Esophagus squamous epithelium (tissue), 5 donors: ENCODE measurements at regions not wholly inside any gene's neighbourhood (a gene's known extent, or its start where the extent isn't known, plus 50 kb on each side); places are given as distances from the start of the nearest gene placed in this dataset.

Experiments used
- DNase-seq: peaks from one replicate; lab custom pipeline; 2025; lab: John Stamatoyannopoulos, UW
- H3K27ac ChIP-seq, 4 donors: fragments of 200-600 bp; sonication (generic); one replicate each; pipeline ENCODE4 v1.5.1; 2016 to 2019; ENCODE audit warnings: mild to moderate bottlenecking in 1 of 4
- H3K27me3 ChIP-seq, 4 donors: fragments of 200-600 bp; sonication (generic); 1 replicate in 3 of 4; 2 replicates in 1 of 4; pipeline versions ENCODE4 v1.5.1 to v1.6.0; 2017 to 2021; ENCODE audit warnings: antibody characterized with exemption in 1 of 4
- H3K36me3 ChIP-seq, 3 donors: fragments of 200-600 bp; sonication (generic); one replicate each; pipeline ENCODE4 v1.5.1; 2016 to 2019
- H3K4me1 ChIP-seq, 3 donors: fragments of 200-600 bp; sonication (generic); one replicate each; pipeline ENCODE4 v1.5.1; 2017 to 2019
- H3K4me3 ChIP-seq, 4 donors: fragments of 200-600 bp; sonication (generic); 1 replicate in 3 of 4; 2 replicates in 1 of 4; pipeline ENCODE4 v1.5.1; 2016 to 2019; ENCODE audit warnings: mild to moderate bottlenecking in 2 of 4, moderate library complexity in 1 of 4
- H3K9me3 ChIP-seq, 3 donors: fragments of 200-600 bp; sonication (generic); one replicate each; pipeline ENCODE4 v1.5.1; 2016 to 2019
- POLR2A ChIP-seq, 4 donors: fragments of 450-650 bp; IDR thresholded peaks; one replicate each; pipeline ENCODE4 v1.6.1; 2017; ENCODE audit warnings: antibody characterized with exemption in 4 of 4, mild to moderate bottlenecking in 4 of 4, moderate library complexity in 3 of 4
- WGBS, 2 donors: methylation state at CpG; one replicate each; pipeline ENCODE4 v1.1.5; 2018; 5-methylcytosine and 5-hydroxymethylcytosine counted together
- intact Hi-C: fragments of 100-400 bp; cut with DNase I; formaldehyde crosslinking; loops from one replicate; pipeline ENCODE4 v1.15.0; 2022
- TF ChIP-seq, protein P1 (sequence below), 6 experiments: fragments of 450-650 bp in 4 of 6; fragments of 200-600 bp in 2 of 6; sonication (generic) in 2 of 6; IDR thresholded peaks; one replicate each; pipeline ENCODE4 v1.5.1; 2016 to 2019; ENCODE audit warnings: antibody characterized with exemption in 6 of 6, mild to moderate bottlenecking in 4 of 6, moderate library complexity in 4 of 6
- donor health status: DM: yes; HTN: yes; CAD: no.

DNA sequence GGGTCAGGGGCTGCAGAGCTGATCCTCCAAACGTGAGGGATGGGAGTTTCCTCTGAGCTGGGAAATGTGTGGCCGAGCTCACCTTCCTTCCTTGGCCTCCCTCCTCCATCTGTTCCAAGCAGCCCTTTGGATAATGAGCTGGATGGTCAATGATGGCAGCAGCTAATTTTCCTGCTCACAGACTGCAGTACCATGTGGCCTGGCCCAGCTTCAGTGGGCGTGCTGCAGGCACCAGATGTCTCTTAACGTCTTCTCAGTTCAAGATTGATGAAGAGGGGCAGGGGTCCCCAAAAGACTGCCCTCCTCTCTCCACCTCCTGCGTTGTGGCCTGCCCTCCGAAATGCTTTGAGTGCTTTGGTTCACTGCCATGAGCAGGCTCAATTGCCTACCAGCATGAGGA is 86.0 kb downstream of the UBIAD1 start:
- WGBS, 2 donors, result 65 to 67% methylated on average over 1 to 6 of the region's 6 CpGs
- no peak for DNase-seq
- no peak for TF ChIP-seq POLR2A (IDR thresholded peaks at IDR 0.05)
- TF ChIP-seq, protein P1, sequence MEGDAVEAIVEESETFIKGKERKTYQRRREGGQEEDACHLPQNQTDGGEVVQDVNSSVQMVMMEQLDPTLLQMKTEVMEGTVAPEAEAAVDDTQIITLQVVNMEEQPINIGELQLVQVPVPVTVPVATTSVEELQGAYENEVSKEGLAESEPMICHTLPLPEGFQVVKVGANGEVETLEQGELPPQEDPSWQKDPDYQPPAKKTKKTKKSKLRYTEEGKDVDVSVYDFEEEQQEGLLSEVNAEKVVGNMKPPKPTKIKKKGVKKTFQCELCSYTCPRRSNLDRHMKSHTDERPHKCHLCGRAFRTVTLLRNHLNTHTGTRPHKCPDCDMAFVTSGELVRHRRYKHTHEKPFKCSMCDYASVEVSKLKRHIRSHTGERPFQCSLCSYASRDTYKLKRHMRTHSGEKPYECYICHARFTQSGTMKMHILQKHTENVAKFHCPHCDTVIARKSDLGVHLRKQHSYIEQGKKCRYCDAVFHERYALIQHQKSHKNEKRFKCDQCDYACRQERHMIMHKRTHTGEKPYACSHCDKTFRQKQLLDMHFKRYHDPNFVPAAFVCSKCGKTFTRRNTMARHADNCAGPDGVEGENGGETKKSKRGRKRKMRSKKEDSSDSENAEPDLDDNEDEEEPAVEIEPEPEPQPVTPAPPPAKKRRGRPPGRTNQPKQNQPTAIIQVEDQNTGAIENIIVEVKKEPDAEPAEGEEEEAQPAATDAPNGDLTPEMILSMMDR (IDR thresholded peaks at IDR 0.05), result no peak
- H3K4me3 ChIP-seq, result no peak overlapping the region
- no peaks in the 10 kb centered on the region for H3K4me1 ChIP-seq
- no peaks in the 10 kb centered on the region for H3K9me3 ChIP-seq
- H3K27ac ChIP-seq, result no peak overlapping the region
- intact Hi-C loops, result no loop called here
- H3K36me3 ChIP-seq, result no peaks in the 10 kb centered on the region
- peaks cover 0 to 85% (median 0%) of the 10 kb centered on the region in 4 donors for H3K27me3 ChIP-seq

DNA sequence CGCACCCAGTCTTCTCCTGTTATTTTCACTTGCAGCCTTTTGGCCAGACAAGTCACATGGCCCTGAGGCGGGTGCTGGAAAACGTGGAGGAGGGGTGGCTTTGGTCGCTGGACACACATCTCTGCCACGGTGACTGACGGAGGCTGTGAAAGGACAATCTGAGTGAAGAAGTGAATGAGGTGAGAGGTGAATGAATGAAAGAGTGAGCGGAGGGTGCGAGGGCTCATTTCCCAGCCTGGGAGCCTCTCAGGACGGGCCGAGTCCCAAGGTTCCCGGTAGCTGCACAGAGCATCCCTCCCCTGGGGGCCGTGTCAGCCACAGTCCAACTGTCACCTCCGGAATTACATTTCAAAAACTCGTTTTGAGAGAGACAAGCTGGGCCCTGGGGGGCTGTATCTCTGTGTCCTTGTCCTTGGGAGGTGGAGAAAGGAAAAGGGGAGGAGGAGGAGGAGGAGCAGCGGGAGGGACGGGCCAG is 89.6 kb downstream of the UBIAD1 start:
- H3K27me3 ChIP-seq, result peaks cover 0 to 53% (median 0%) of the 10 kb centered on the region in 4 donors
- TF ChIP-seq POLR2A (IDR thresholded peaks at IDR 0.05), result no peak
- TF ChIP-seq, protein P1 (IDR thresholded peaks at IDR 0.05), result no peak
- WGBS, 2 donors, result 39 to 55% methylated on average over 9 to 14 of the region's 16 CpGs
- no peak overlapping the region for H3K4me3 ChIP-seq
- no peaks in the 10 kb centered on the region for H3K36me3 ChIP-seq
- H3K4me1 ChIP-seq, result no peaks in the 10 kb centered on the region
- no peak overlapping the region for H3K27ac ChIP-seq
- intact Hi-C loops, result no loop called here
- DNase-seq, result no peak
- H3K9me3 ChIP-seq, result no peaks in the 10 kb centered on the region

DNA sequence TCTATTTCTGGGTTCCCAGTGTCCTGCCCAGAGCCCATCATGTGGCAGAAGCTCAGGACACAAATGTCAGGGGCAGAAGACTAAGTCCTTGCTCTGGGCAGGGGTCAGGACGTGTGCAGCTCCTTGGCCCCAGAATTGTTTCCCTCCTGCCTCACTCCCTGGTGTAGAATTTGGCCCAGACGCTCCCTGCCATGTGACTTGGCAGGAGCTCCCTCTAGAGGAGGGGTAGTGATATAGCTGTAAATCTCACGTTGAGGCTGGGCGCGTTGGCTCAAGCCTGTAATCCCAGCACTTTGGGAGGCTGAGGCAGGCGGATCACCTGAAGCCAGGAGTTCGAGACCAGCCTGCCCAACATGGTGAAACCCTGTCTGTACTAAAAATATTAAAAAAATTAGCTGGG is 91.2 kb downstream of the UBIAD1 start:
- no peaks in the 10 kb centered on the region for H3K9me3 ChIP-seq
- H3K27ac ChIP-seq, result no peak overlapping the region
- H3K27me3 ChIP-seq, result peaks cover 0 to 41% (median 0%) of the 10 kb centered on the region in 4 donors
- no peak overlapping the region for H3K4me3 ChIP-seq
- H3K36me3 ChIP-seq, result no peaks in the 10 kb centered on the region
- no peak for DNase-seq
- intact Hi-C loops, result no loop called here
- TF ChIP-seq, protein P1 (IDR thresholded peaks at IDR 0.05), result peak in 5 of 6 experiments; percentile 17 to 66 (median 31)
- TF ChIP-seq POLR2A (IDR thresholded peaks at IDR 0.05), result no peak
- H3K4me1 ChIP-seq, result no peaks in the 10 kb centered on the region
- 45 to 49% methylated on average over 6 to 7 of the region's 7 CpGs for WGBS, 2 donors

DNA sequence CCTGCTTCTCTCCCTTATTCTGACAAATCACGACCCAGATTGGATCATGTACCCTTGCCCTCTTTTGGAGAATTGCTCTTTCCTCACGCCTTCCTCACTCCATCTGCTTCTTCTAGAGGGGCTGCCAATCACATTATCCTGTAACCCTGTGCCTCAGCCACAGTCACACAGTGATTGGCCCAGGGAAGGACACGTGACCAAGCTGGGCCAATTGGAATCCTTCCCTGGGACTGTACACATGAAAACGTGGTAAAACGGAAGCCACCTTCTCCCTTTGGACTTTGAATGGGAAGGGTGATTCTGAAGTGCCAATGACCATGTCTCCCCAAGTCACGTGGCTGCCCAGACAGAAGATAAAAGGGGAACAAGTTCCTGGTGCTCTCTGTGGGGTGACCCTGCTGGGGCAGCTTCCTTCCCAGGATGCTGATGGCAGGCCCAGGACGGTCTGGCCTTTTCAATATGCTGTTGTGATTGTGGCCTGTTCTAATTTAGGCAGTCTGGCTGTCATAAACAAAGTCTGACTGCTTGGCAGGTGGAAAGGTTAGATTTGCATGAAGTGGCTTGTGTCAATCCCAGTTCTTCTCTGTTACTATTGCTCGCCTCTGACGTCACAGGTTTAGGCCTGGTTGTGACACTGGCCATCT is 92.9 kb downstream of the UBIAD1 start:
- no peak overlapping the region for H3K4me3 ChIP-seq
- 83 to 84% methylated on average over 6 of the region's 9 CpGs for WGBS, 2 donors
- no peaks in the 10 kb centered on the region for H3K4me1 ChIP-seq
- no peak overlapping the region for H3K27ac ChIP-seq
- TF ChIP-seq POLR2A (IDR thresholded peaks at IDR 0.05), result no peak
- TF ChIP-seq, protein P1 (IDR thresholded peaks at IDR 0.05), result no peak
- no peak for DNase-seq
- intact Hi-C loops, result no loop called here
- no peaks in the 10 kb centered on the region for H3K9me3 ChIP-seq
- H3K36me3 ChIP-seq, result no peaks in the 10 kb centered on the region
- H3K27me3 ChIP-seq, result peaks cover 0 to 44% (median 0%) of the 10 kb centered on the region in 4 donors

DNA sequence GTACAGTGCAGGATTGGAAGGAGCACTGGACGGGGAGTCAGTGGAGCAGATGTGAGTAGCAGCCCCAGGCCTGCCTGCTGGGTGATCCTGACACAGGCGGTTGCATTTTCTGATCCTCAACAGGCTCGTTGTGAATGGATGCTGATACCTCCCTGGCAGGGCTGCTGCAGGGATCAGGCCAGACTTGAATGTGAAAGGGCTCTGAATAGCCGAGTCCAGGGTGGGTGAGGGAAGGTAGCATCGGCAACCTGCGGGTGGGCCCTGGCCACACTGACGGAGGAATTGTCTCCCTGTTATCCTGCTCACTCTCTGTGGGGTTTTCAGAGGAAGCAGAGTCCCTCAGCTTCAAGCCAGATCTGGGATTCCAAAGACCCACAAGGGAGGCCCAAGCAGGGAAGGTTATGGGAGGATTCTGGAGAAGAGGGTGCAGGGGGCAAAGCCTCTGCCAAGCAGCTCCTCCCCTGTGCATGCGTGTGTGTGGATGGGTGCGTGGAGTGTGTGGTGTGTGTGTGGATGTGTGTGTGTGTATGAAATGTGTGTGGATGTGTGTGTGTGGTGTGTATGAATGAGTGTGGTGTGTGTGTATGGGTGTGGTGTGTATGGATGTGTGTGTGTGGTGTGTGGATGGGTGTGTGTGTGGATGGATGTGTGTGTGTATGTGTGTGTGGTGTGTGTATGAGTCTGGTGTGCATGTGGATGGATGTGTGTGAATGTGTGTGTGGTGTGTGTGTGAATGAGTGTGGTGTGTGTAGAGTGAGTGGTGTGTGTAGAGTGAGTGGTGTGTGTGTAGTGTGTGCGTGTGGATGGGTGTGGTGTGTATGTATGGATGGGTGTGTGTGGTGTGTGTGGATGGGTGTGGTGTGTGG is 100.3 kb downstream of the UBIAD1 start:
- intact Hi-C loops, result no loop called here
- no peak overlapping the region for H3K4me3 ChIP-seq
- H3K27me3 ChIP-seq, result peaks cover 0 to 29% (median 0%) of the 10 kb centered on the region in 4 donors
- H3K27ac ChIP-seq, result no peak overlapping the region
- H3K9me3 ChIP-seq, result no peaks in the 10 kb centered on the region
- WGBS, 2 donors, result 74 to 75% methylated on average over 5 to 9 of the region's 10 CpGs
- DNase-seq, result no peak
- no peak for TF ChIP-seq POLR2A (IDR thresholded peaks at IDR 0.05)
- TF ChIP-seq, protein P1 (IDR thresholded peaks at IDR 0.05), result no peak
- H3K36me3 ChIP-seq, result no peaks in the 10 kb centered on the region
- no peaks in the 10 kb centered on the region for H3K4me1 ChIP-seq
